CD14-positive monocyte (primary cell): ENCODE measurements at regions not wholly inside any gene's neighbourhood (a gene's known extent, or its start where the extent isn't known, plus 50 kb on each side); places are given as distances from the start of the nearest gene placed in this dataset.
A peak's percentile ranks its signal among the peaks of the same experiment; 100 is the strongest.

ENCODE experiments used
- DNase-seq, 3 donors: peaks; one replicate each; pipeline ENCODE4 v3.0.0-alpha.2; 2011 to 2022
- H2AFZ ChIP-seq: 2 replicates; pipeline ENCODE4 v1.6.0; 2012; ENCODE audit warnings: mild to moderate bottlenecking, low read depth, low read length, inconsistent platforms; ENCODE audit not compliant: insufficient read depth, poor library complexity, severe bottlenecking
- H3K27ac ChIP-seq, 2 donors: 1 replicate in 1 of 2; 2 replicates in 1 of 2; pipeline ENCODE4 v1.5.1; 2012 to 2013; ENCODE audit warnings: low read length in 2 of 2, control low read depth in 1 of 2, inconsistent platforms in 1 of 2, low read depth in 1 of 2, mild to moderate bottlenecking in 1 of 2
- H3K27me3 ChIP-seq, 2 donors: one replicate each; pipeline versions ENCODE4 v1.6.0 to v1.6.1; 2011 to 2013; ENCODE audit warnings: low read length in 2 of 2; ENCODE audit not compliant: control insufficient read depth in 2 of 2, insufficient read depth in 2 of 2
- H3K36me3 ChIP-seq, 2 donors: replicated peaks in 1 of 2; 1 replicate in 1 of 2; 2 replicates in 1 of 2; pipeline versions ENCODE4 v1.5.1 to v1.6.1; 2012 to 2013; ENCODE audit warnings: low read length in 2 of 2, control low read depth in 1 of 2, inconsistent platforms in 1 of 2, mild to moderate bottlenecking in 1 of 2; ENCODE audit not compliant: insufficient read depth in 2 of 2, control insufficient read depth in 1 of 2
- H3K4me1 ChIP-seq, 2 donors: 1 replicate in 1 of 2; 2 replicates in 1 of 2; pipeline versions ENCODE4 v1.5.1 to v1.6.1; 2012 to 2013; ENCODE audit warnings: low read length in 2 of 2, control low read depth in 1 of 2, inconsistent platforms in 1 of 2, mild to moderate bottlenecking in 1 of 2, moderate library complexity in 1 of 2; ENCODE audit not compliant: insufficient read depth in 2 of 2, control insufficient read depth in 1 of 2
- H3K4me2 ChIP-seq: replicated peaks from 2 replicates; pipeline ENCODE3; 2012; ENCODE audit warnings: low read length, moderate library complexity, mild to moderate bottlenecking; ENCODE audit not compliant: poor library complexity, severe bottlenecking; ENCODE audit errors: extremely low read depth
- H3K4me3 ChIP-seq, 3 experiments: fragments of 200-600 bp in 1 of 3; sonication (generic) in 1 of 3; replicated peaks in 1 of 3; 1 replicate in 2 of 3; 2 replicates in 1 of 3; pipeline ENCODE4 v1.5.1; 2011 to 2013; ENCODE audit warnings: low read length in 3 of 3, mild to moderate bottlenecking in 3 of 3, control low read depth in 2 of 3, low read depth in 2 of 3, inconsistent platforms in 1 of 3, moderate library complexity in 1 of 3
- H3K79me2 ChIP-seq: 2 replicates; pipeline ENCODE4 v1.6.0; 2012; ENCODE audit warnings: mild to moderate bottlenecking, control low read depth, inconsistent platforms, low read length, moderate library complexity; ENCODE audit not compliant: insufficient read depth
- H3K9ac ChIP-seq: 2 replicates; pipeline ENCODE4 v1.6.0; 2017; ENCODE audit warnings: low read length, mild to moderate bottlenecking; ENCODE audit not compliant: insufficient read depth, poor library complexity, severe bottlenecking
- H3K9me3 ChIP-seq, 2 donors: replicated peaks in 1 of 2; 1 replicate in 1 of 2; 2 replicates in 1 of 2; pipeline versions ENCODE4 v1.5.1 to v1.6.1; 2012 to 2013; ENCODE audit warnings: low read length in 2 of 2, control low read depth in 1 of 2; ENCODE audit not compliant: control insufficient read depth in 1 of 2, insufficient read depth in 1 of 2
- H4K20me1 ChIP-seq: 2 replicates; pipeline ENCODE4 v1.6.0; 2012; ENCODE audit warnings: mild to moderate bottlenecking, low read length, control low read depth, moderate library complexity; ENCODE audit not compliant: insufficient read depth
- H3K27ac Mint-ChIP-seq, 7 donors: one replicate each; pipeline ENCODE4 v1.8.0; 2020; ENCODE audit warnings: mild to moderate bottlenecking in 7 of 7, mixed read lengths in 7 of 7, moderate library complexity in 6 of 7, inconsistent platforms in 2 of 7
- H3K27me3 Mint-ChIP-seq, 3 donors: one replicate each; pipeline ENCODE4 v1.8.0; 2021 to 2022; ENCODE audit warnings: low read depth in 3 of 3, mild to moderate bottlenecking in 3 of 3, mixed read lengths in 3 of 3, moderate library complexity in 3 of 3, inconsistent platforms in 1 of 3
- H3K36me3 Mint-ChIP-seq, 2 donors: one replicate each; pipeline ENCODE4 v1.8.0; 2020; ENCODE audit warnings: mixed read lengths in 2 of 2, inconsistent platforms in 1 of 2, mild to moderate bottlenecking in 1 of 2
- H3K4me1 Mint-ChIP-seq: one replicate; pipeline ENCODE4 v1.8.0; 2020; ENCODE audit warnings: mild to moderate bottlenecking, mixed read lengths
- H3K4me3 Mint-ChIP-seq, 2 donors: one replicate each; pipeline ENCODE4 v1.8.0; 2020; ENCODE audit warnings: mild to moderate bottlenecking in 2 of 2, mixed read lengths in 2 of 2, moderate library complexity in 1 of 2
- H3K9me3 Mint-ChIP-seq, 7 donors: one replicate each; pipeline ENCODE4 v1.8.0; 2020 to 2022; ENCODE audit warnings: mixed read lengths in 7 of 7, mild to moderate bottlenecking in 6 of 7, moderate library complexity in 6 of 7, inconsistent platforms in 2 of 7
- CTCF ChIP-seq: fragments of 200-600 bp; IDR thresholded peaks from one replicate; pipeline ENCODE4 v1.8.0; 2022; ENCODE audit warnings: antibody characterized with exemption, mild to moderate bottlenecking
- WGBS: methylation state at CpG from one replicate; pipeline ENCODE4 v1.1.5; 2013; ENCODE audit warnings: missing lambda C conversion rate; ENCODE audit not compliant: insufficient coverage; 5-methylcytosine and 5-hydroxymethylcytosine counted together
- intact Hi-C, 2 donors: fragments of 100-400 bp; cut with micrococcal nuclease; formaldehyde crosslinking; loops; one replicate each; pipeline versions ENCODE4 v1.15.0 to v1.15.1; 2023

GRCh38 chr7:155922067-155922816, 110.0 kb upstream of the SHH start:
- no peak overlapping the region for H3K27ac ChIP-seq
- no peaks in the 10 kb centered on the region for H3K79me2 ChIP-seq
- H2AFZ ChIP-seq: no peak overlapping the region
- no peaks in the 10 kb centered on the region for H3K4me1 ChIP-seq
- H4K20me1 ChIP-seq: no peaks in the 10 kb centered on the region
- no peak overlapping the region for H3K4me3 Mint-ChIP-seq
- no peaks in the 10 kb centered on the region for H3K36me3 ChIP-seq
- DNase-seq: no peak
- intact Hi-C loops: no loop called here
- no peaks in the 10 kb centered on the region for H3K9me3 ChIP-seq
- 70% methylated on average over 19 of the region's 25 CpGs for WGBS
- no peak overlapping the region for H3K9ac ChIP-seq
- peaks cover 0 to 4% (median 2%) of the 10 kb centered on the region in 7 donors for H3K9me3 Mint-ChIP-seq
- H3K4me2 ChIP-seq: no peak overlapping the region
- no peak overlapping the region for H3K27ac Mint-ChIP-seq
- H3K27me3 ChIP-seq: no peaks in the 10 kb centered on the region
- H3K4me1 Mint-ChIP-seq: no peaks in the 10 kb centered on the region
- H3K36me3 Mint-ChIP-seq: no peaks in the 10 kb centered on the region
- H3K4me3 ChIP-seq: no peak overlapping the region
- no peak for TF ChIP-seq CTCF
- peaks cover 0 to 11% (median 7%) of the 10 kb centered on the region in 3 donors for H3K27me3 Mint-ChIP-seq

DNA sequence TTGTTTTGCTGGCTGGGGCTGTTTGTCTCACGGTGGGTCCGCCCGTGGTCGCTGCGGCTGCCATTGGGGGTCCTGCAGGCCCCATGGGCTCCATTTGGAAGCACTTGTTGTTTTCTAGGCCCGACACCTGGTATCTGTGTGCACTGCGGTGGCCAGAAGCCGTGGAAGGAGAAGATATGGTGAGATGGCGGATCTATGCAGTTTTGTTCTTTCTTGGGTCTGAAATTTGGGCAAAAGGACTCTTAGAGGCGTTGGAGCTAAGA, 109.5 kb upstream of the SHH start:
- 93% methylated on average over 9 of the region's 10 CpGs for WGBS
- H3K4me2 ChIP-seq: no peak overlapping the region
- no peak for TF ChIP-seq CTCF

More for the DNA sequence above, 109.5 kb upstream of the SHH start:
- H3K27ac ChIP-seq: no peak overlapping the region
- H3K27me3 Mint-ChIP-seq: peaks cover 0 to 12% (median 7%) of the 10 kb centered on the region in 3 donors
- no peaks in the 10 kb centered on the region for H3K4me1 Mint-ChIP-seq
- no peak for DNase-seq
- no peak overlapping the region for H2AFZ ChIP-seq
- H3K27me3 ChIP-seq: no peaks in the 10 kb centered on the region
- H4K20me1 ChIP-seq: no peaks in the 10 kb centered on the region
- H3K36me3 Mint-ChIP-seq: no peaks in the 10 kb centered on the region
- H3K9ac ChIP-seq: no peak overlapping the region
- no peak overlapping the region for H3K4me3 Mint-ChIP-seq
- no peaks in the 10 kb centered on the region for H3K9me3 ChIP-seq
- no peak overlapping the region for H3K4me3 ChIP-seq
- no peaks in the 10 kb centered on the region for H3K4me1 ChIP-seq
- H3K79me2 ChIP-seq: no peaks in the 10 kb centered on the region
- H3K9me3 Mint-ChIP-seq: peaks cover 0 to 3% (median 1%) of the 10 kb centered on the region in 7 donors
- H3K36me3 ChIP-seq: no peaks in the 10 kb centered on the region
- H3K27ac Mint-ChIP-seq: peak overlapping the region in 1 of 7 donors; percentile 43
- intact Hi-C loops: no loop called here
